Endothelial cell of umbilical vein (primary cell): ENCODE measurements at regions not wholly inside any gene's neighbourhood (a gene's known extent, or its start where the extent isn't known, plus 50 kb on each side); places are given as distances from the start of the nearest gene placed in this dataset.

Experiments
- BruUV-seq: library from RNA; stranded (reverse); fragments of 400-500 nt; replicated peaks from 2 replicates; lab custom pipeline; 2021; lab: Mats Ljungman, UMichigan
- CTCF ChIA-PET: fragments of 300-600, 350-600 bp; sonication (Branson Sonifier 250); formaldehyde crosslinking; loops from one replicate; lab custom pipeline; 2021; ENCODE audit warnings: antibody characterized with exemption, inconsistent platforms; lab: Charles Lee
- POLR2A ChIA-PET: fragments of 300-600, 350-600 bp; sonication (Branson Sonifier 250); formaldehyde crosslinking; loops from one replicate; lab custom pipeline; 2021; ENCODE audit warnings: antibody characterized with exemption, inconsistent platforms; lab: Charles Lee
- DNase-seq: peaks from one replicate; pipeline ENCODE4 v3.0.0-alpha.2; 2011; ENCODE audit warnings: low read depth, low spot score
- FAIRE-seq: peaks from 2 replicates; lab custom pipeline; 2011; peaks lifted over from hg19 to GRCh38; lab: Jason Lieb, UNC
- H2AFZ ChIP-seq: 2 replicates; pipeline ENCODE4 v1.6.0; 2012; ENCODE audit warnings: low read depth, low read length, control low read depth, inconsistent platforms
- H3K27ac ChIP-seq: 2 replicates; pipeline ENCODE4 v1.5.1; 2011; ENCODE audit warnings: low read depth, mild to moderate bottlenecking, control low read depth, low read length, moderate library complexity; ENCODE audit not compliant: insufficient read depth
- H3K27me3 ChIP-seq, 2 experiments: 2 replicates each; pipeline versions ENCODE4 v1.6.0 to v1.6.1; 2011; ENCODE audit warnings: low read length in 2 of 2, mixed read lengths in 1 of 2; ENCODE audit not compliant: control insufficient read depth in 2 of 2, insufficient read depth in 2 of 2
- H3K36me3 ChIP-seq, 2 experiments: 2 replicates in 1 of 2; 3 replicates in 1 of 2; pipeline ENCODE4 v1.5.1; 2011; ENCODE audit warnings: low read length in 2 of 2, mild to moderate bottlenecking in 1 of 2, moderate library complexity in 1 of 2; ENCODE audit not compliant: control insufficient read depth in 2 of 2, insufficient read depth in 2 of 2; ENCODE audit errors: extremely low read depth in 1 of 2
- H3K4me1 ChIP-seq: 3 replicates; pipeline ENCODE4 v1.5.1; 2011; ENCODE audit warnings: mild to moderate bottlenecking, low read length; ENCODE audit not compliant: control insufficient read depth, insufficient read depth; ENCODE audit errors: extremely low read depth
- H3K4me2 ChIP-seq: 2 replicates; pipeline ENCODE4 v1.6.1; 2011; ENCODE audit warnings: low read length, control low read depth, mixed read lengths; ENCODE audit not compliant: insufficient read depth
- H3K4me3 ChIP-seq, 3 experiments: fragments of 200-600 bp in 1 of 3; sonication (generic), shearing (Covaris generic) in 1 of 3; replicated peaks in 1 of 3; 2 replicates each; pipeline ENCODE4 v1.5.1; 2011 to 2016; ENCODE audit warnings: control low read depth in 3 of 3, low read length in 3 of 3, mild to moderate bottlenecking in 2 of 3, inconsistent platforms in 1 of 3, low read depth in 1 of 3, moderate library complexity in 1 of 3; ENCODE audit not compliant: insufficient read depth in 1 of 3
- H3K79me2 ChIP-seq: 2 replicates; pipeline ENCODE4 v1.6.0; 2012; ENCODE audit warnings: low read length, inconsistent platforms; ENCODE audit not compliant: control insufficient read depth, insufficient read depth
- H3K9ac ChIP-seq: replicated peaks from 2 replicates; pipeline ENCODE3; 2011; ENCODE audit warnings: low read length, control low read depth; ENCODE audit not compliant: insufficient read depth; ENCODE audit errors: extremely low read depth
- H3K9me1 ChIP-seq: replicated peaks from 3 replicates; pipeline ENCODE4 v1.6.0; 2011; ENCODE audit warnings: mild to moderate bottlenecking, low read length; ENCODE audit not compliant: control insufficient read depth, insufficient read depth; ENCODE audit errors: extremely low read depth
- H3K9me3 ChIP-seq: replicated peaks from 2 replicates; pipeline ENCODE4 v1.5.1; 2012; ENCODE audit warnings: low read length, inconsistent platforms; ENCODE audit not compliant: control insufficient read depth, insufficient read depth
- H4K20me1 ChIP-seq: replicated peaks from 2 replicates; pipeline ENCODE3; 2011; ENCODE audit warnings: mild to moderate bottlenecking, low read length; ENCODE audit not compliant: control insufficient read depth, insufficient read depth; ENCODE audit errors: extremely low read depth
- CTCF ChIP-seq, 2 donors: IDR thresholded peaks; 1 replicate in 1 of 2; 2 replicates in 1 of 2; pipeline ENCODE4 v1.5.1; 2011; ENCODE audit warnings: low read length in 2 of 2, mild to moderate bottlenecking in 2 of 2, moderate library complexity in 2 of 2, control low read depth in 1 of 2, inconsistent platforms in 1 of 2, low read depth in 1 of 2; ENCODE audit not compliant: insufficient read depth in 1 of 2; ENCODE audit errors: extremely low read depth in 1 of 2
- EZH2 ChIP-seq: IDR thresholded peaks from 2 replicates; pipeline ENCODE4 v1.6.1; 2012; ENCODE audit warnings: borderline replicate concordance, low read depth, mild to moderate bottlenecking, moderate library complexity, low read length, inconsistent platforms; ENCODE audit not compliant: severe bottlenecking
- JUN ChIP-seq: IDR thresholded peaks from 2 replicates; pipeline ENCODE4 v1.6.1; 2011; ENCODE audit warnings: borderline replicate concordance, low read depth; ENCODE audit not compliant: insufficient read length, insufficient read depth
- MAX ChIP-seq: IDR thresholded peaks from 2 replicates; pipeline ENCODE4 v1.6.1; 2011; ENCODE audit not compliant: insufficient read depth, insufficient read length
- POLR2A ChIP-seq: IDR thresholded peaks from 2 replicates; pipeline ENCODE4 v1.6.1; 2012; ENCODE audit warnings: low read depth, mild to moderate bottlenecking, control low read depth, low read length
- POLR2AphosphoS5 ChIP-seq: IDR thresholded peaks from 2 replicates; pipeline ENCODE4 v1.6.1; 2012; ENCODE audit warnings: low read depth, mild to moderate bottlenecking, control low read depth, low read length, moderate library complexity; ENCODE audit not compliant: insufficient read depth
- dilution Hi-C: fragments of 300-500 bp; cut with MboI; formaldehyde crosslinking; loops from one replicate; pipeline ENCODE4 v1.15.0; 2019; ENCODE audit warnings: low sequenced_read_pairs; ENCODE audit not compliant: extremely low pct_ligation_motif_present
- intact Hi-C: fragments of 100-400 bp; cut with micrococcal nuclease; formaldehyde crosslinking; loops from one replicate; pipeline ENCODE4 v1.10.0; 2022

- no peak overlapping the region for H3K27ac ChIP-seq
- H3K27me3 ChIP-seq = no peaks in the 10 kb centered on the region
- TF ChIP-seq JUN (no peak), CTCF (IDR thresholded peaks at IDR 0.05; ENCODE audit: extremely low read depth in 1 of 2, insufficient read depth in 1 of 2, low read depth in 1 of 2, low read length in 2 of 2) (no peak), EZH2 (no peak), POLR2AphosphoS5 (no peak), MAX (no peak), POLR2A (no peak)
- CTCF ChIA-PET = no interaction called here
- no peak overlapping the region for H3K4me2 ChIP-seq
- no peaks in the 10 kb centered on the region for H3K9me3 ChIP-seq
- no peaks in the 10 kb centered on the region for H3K36me3 ChIP-seq
- no peak overlapping the region for H3K9ac ChIP-seq
- no peaks in the 10 kb centered on the region for H4K20me1 ChIP-seq
- no peaks in the 10 kb centered on the region for H3K4me1 ChIP-seq
- POLR2A ChIA-PET = no interaction called here
- DNase-seq = no peak
- no peaks in the 10 kb centered on the region for H3K79me2 ChIP-seq
- no peak for FAIRE-seq
- H3K4me3 ChIP-seq = no peak overlapping the region
- H3K9me1 ChIP-seq = no peaks in the 10 kb centered on the region
- no peak overlapping the region for H2AFZ ChIP-seq
- dilution Hi-C loops (no loop called here), intact Hi-C loops (no loop called here)
- BruUV-seq = no TSS peak
Observed at GRCh38 chr4:32858971-32859370, 2138.8 kb downstream of the PCDH7 start.
